ENCODE measurements at regions not wholly inside any gene's neighbourhood (a gene's known extent, or its start where the extent isn't known, plus 50 kb on each side); places are given as distances from the start of the nearest gene placed in this dataset.

DNA sequence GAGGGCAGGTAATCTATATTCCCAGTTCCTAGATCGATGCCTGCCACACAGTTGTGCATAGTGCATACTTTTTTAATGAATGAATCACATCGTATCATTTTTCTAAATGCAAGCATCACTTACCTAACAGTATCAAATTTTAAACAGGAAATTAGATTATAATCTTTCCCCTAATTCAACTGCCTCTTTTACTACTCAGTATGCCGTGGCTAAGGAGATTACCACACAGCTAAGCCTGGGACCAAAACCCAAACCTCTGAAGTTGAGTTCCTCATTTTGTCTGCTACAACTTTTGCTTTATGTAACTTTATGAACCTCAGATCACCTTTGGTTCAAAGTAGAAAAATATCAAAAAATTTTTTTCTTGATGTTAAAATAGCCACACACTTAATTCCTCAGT lies 53.2 kb upstream of the FNDC3B start:
- TF ChIP-seq, protein P1, sequence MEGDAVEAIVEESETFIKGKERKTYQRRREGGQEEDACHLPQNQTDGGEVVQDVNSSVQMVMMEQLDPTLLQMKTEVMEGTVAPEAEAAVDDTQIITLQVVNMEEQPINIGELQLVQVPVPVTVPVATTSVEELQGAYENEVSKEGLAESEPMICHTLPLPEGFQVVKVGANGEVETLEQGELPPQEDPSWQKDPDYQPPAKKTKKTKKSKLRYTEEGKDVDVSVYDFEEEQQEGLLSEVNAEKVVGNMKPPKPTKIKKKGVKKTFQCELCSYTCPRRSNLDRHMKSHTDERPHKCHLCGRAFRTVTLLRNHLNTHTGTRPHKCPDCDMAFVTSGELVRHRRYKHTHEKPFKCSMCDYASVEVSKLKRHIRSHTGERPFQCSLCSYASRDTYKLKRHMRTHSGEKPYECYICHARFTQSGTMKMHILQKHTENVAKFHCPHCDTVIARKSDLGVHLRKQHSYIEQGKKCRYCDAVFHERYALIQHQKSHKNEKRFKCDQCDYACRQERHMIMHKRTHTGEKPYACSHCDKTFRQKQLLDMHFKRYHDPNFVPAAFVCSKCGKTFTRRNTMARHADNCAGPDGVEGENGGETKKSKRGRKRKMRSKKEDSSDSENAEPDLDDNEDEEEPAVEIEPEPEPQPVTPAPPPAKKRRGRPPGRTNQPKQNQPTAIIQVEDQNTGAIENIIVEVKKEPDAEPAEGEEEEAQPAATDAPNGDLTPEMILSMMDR (IDR thresholded peaks at IDR 0.05) = no peak
- TF ChIP-seq EP300 (IDR thresholded peaks at IDR 0.05; ENCODE audit: low read depth) = no peak
- TF ChIP-seq POLR2A (IDR thresholded peaks at IDR 0.05) = no peak
- no peak for TF ChIP-seq POLR2AphosphoS5 (IDR thresholded peaks at IDR 0.05)

Data from transverse colon (tissue), 4 donors.